SK-N-MC (cell line): ENCODE measurements at regions not wholly inside any gene's neighbourhood (a gene's known extent, or its start where the extent isn't known, plus 50 kb on each side); places are given as distances from the start of the nearest gene placed in this dataset.

Experiments
- DNase-seq: peaks from one replicate; pipeline ENCODE4 v3.0.0-alpha.2; 2011; ENCODE audit warnings: low read depth, low spot score
- H3K27ac ChIP-seq: fragments of 200-600 bp; sonication (generic); 2 replicates; pipeline ENCODE4 v1.5.1; 2016; ENCODE audit warnings: mixed run types
- H3K36me3 ChIP-seq: fragments of 200-600 bp; sonication (generic); 2 replicates; pipeline ENCODE4 v1.6.1; 2017; ENCODE audit warnings: antibody characterized with exemption, low read length, mixed read lengths; ENCODE audit not compliant: insufficient read depth
- H3K4me3 ChIP-seq: fragments of 200-600 bp; sonication (generic); 2 replicates; pipeline ENCODE4 v1.5.1; 2016
- H3K9ac ChIP-seq: fragments of 200-600 bp; sonication (generic); 2 replicates; pipeline ENCODE4 v1.8.0; 2017; ENCODE audit warnings: mixed run types, mixed read lengths; ENCODE audit not compliant: insufficient read length
- H3K9me3 ChIP-seq: fragments of 200-600 bp; sonication (generic); 2 replicates; pipeline ENCODE4 v1.6.1; 2017; ENCODE audit warnings: low read depth, mild to moderate bottlenecking, antibody characterized with exemption, low read length, moderate library complexity, mixed read lengths
- EZH2 ChIP-seq: fragments of 200-600 bp; sonication (generic); IDR thresholded peaks from one replicate; pipeline ENCODE4 v1.6.1; 2017; ENCODE audit warnings: antibody characterized with exemption
- FOXP2 ChIP-seq: optimal IDR thresholded peaks from 2 replicates; pipeline ENCODE3; 2011; ENCODE audit warnings: mild to moderate bottlenecking, moderate library complexity; ENCODE audit not compliant: insufficient read depth; ENCODE audit errors: extremely low read length, control extremely low read depth
- POLR2AphosphoS5 ChIP-seq: IDR thresholded peaks from 2 replicates; pipeline ENCODE4 v1.6.1; 2012; ENCODE audit warnings: mild to moderate bottlenecking, low read depth, low read length, borderline replicate concordance

GRCh38 chr9:116096046-116096445 is 57.5 kb upstream of the PAPPA start:
- no peaks in the 10 kb centered on the region for H3K36me3 ChIP-seq
- H3K27ac ChIP-seq: no peak overlapping the region
- H3K4me3 ChIP-seq: no peak overlapping the region
- no peak for DNase-seq
- H3K9ac ChIP-seq: no peak overlapping the region
- no peaks in the 10 kb centered on the region for H3K9me3 ChIP-seq
- no peak for TF ChIP-seq EZH2
- no peak for TF ChIP-seq POLR2AphosphoS5
- TF ChIP-seq FOXP2: no peak

GRCh38 chr9:116096853-116097252 is 56.7 kb upstream of the PAPPA start:
- Histone ChIP-seq H3K9me3 (no peaks in the 10 kb centered on the region; the same call in 1 of the 2 replicates), H3K36me3 (no peaks in the 10 kb centered on the region), H3K9ac (no peak overlapping the region), H3K27ac (no peak overlapping the region), H3K4me3 (no peak overlapping the region)
- DNase-seq: no peak
- TF ChIP-seq FOXP2 (no peak), EZH2 (no peak), POLR2AphosphoS5 (no peak)

GRCh38 chr9:116098476-116098875 is 55.1 kb upstream of the PAPPA start:
- Histone ChIP-seq H3K9ac (no peak overlapping the region), H3K9me3 (no peaks in the 10 kb centered on the region; the same call in 1 of the 2 replicates), H3K36me3 (no peaks in the 10 kb centered on the region), H3K4me3 (no peak overlapping the region), H3K27ac (no peak overlapping the region)
- DNase-seq: no peak
- TF ChIP-seq FOXP2 (no peak), EZH2 (no peak)

GRCh38 chr9:116099821-116100220 is 53.8 kb upstream of the PAPPA start:
- TF ChIP-seq POLR2AphosphoS5: no peak
- no peak for TF ChIP-seq EZH2
- TF ChIP-seq FOXP2: no peak
- Histone ChIP-seq H3K36me3 (no peaks in the 10 kb centered on the region), H3K27ac (no peak overlapping the region), H3K9me3 (no peaks in the 10 kb centered on the region; the same call in 1 of the 2 replicates), H3K4me3 (no peak overlapping the region), H3K9ac (no peak overlapping the region)
- DNase-seq: no peak

GRCh38 chr9:116100711-116101121 is 52.9 kb upstream of the PAPPA start:
- TF ChIP-seq POLR2AphosphoS5: no peak
- Histone ChIP-seq H3K4me3 (no peak overlapping the region), H3K27ac (no peak overlapping the region), H3K36me3 (no peaks in the 10 kb centered on the region), H3K9ac (no peak overlapping the region), H3K9me3 (no peaks in the 10 kb centered on the region; the same call in 1 of the 2 replicates)
- DNase-seq: no peak

- DNase-seq: no peak
These were observed 52.1 kb upstream of the PAPPA start for GRCh38 chr9:116101516-116101915.

GRCh38 chr9:116102596-116102995 is 51.0 kb upstream of the PAPPA start:
- no peak for DNase-seq
- Histone ChIP-seq H3K36me3 (no peaks in the 10 kb centered on the region), H3K27ac (no peak overlapping the region), H3K4me3 (no peak overlapping the region), H3K9ac (no peak overlapping the region), H3K9me3 (no peaks in the 10 kb centered on the region; the same call in 1 of the 2 replicates)
- TF ChIP-seq FOXP2: no peak
- TF ChIP-seq EZH2: no peak
- TF ChIP-seq POLR2AphosphoS5: no peak

More at GRCh38 chr9:116101516-116101915, 52.1 kb upstream of the PAPPA start:
- TF ChIP-seq EZH2: no peak
- no peak for TF ChIP-seq POLR2AphosphoS5
- no peak for TF ChIP-seq FOXP2
- Histone ChIP-seq H3K27ac (no peak overlapping the region), H3K36me3 (no peaks in the 10 kb centered on the region), H3K9ac (no peak overlapping the region), H3K4me3 (no peak overlapping the region), H3K9me3 (no peaks in the 10 kb centered on the region; the same call in 1 of the 2 replicates)
